ENCODE measurements at regions not wholly inside any gene's neighbourhood (a gene's known extent, or its start where the extent isn't known, plus 50 kb on each side); places are given as distances from the start of the nearest gene placed in this dataset.

DNA sequence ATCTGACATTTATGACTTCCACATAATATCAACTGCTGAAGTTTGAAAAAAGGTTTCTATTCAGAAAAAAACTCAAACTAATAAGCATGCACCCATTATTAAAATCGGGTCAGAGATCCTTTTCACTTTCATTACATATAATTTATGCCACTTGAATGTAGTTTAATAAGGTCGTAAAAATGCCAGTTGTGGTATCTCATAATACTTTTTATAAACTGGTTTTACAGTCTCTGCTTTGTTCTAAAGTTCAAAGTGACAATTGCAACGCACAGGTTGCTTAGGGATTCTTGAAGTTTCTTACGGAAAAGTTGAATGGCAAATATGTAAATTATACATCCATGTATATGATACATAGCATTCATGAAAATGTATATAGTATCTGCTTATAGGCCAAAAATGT is 229.4 kb upstream of the CEP162 start:
- TF ChIP-seq, protein P1, sequence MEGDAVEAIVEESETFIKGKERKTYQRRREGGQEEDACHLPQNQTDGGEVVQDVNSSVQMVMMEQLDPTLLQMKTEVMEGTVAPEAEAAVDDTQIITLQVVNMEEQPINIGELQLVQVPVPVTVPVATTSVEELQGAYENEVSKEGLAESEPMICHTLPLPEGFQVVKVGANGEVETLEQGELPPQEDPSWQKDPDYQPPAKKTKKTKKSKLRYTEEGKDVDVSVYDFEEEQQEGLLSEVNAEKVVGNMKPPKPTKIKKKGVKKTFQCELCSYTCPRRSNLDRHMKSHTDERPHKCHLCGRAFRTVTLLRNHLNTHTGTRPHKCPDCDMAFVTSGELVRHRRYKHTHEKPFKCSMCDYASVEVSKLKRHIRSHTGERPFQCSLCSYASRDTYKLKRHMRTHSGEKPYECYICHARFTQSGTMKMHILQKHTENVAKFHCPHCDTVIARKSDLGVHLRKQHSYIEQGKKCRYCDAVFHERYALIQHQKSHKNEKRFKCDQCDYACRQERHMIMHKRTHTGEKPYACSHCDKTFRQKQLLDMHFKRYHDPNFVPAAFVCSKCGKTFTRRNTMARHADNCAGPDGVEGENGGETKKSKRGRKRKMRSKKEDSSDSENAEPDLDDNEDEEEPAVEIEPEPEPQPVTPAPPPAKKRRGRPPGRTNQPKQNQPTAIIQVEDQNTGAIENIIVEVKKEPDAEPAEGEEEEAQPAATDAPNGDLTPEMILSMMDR (IDR thresholded peaks at IDR 0.05), result no peak
- TF ChIP-seq POLR2AphosphoS5 (IDR thresholded peaks at IDR 0.05), result no peak
